ENCODE measurements at regions not wholly inside any gene's neighbourhood (a gene's known extent, or its start where the extent isn't known, plus 50 kb on each side); places are given as distances from the start of the nearest gene placed in this dataset.

- no peak for DNase-seq
- H3K36me3 Mint-ChIP-seq (ENCODE audit: low read depth), result no peaks in the 10 kb centered on the region
- H3K4me1 Mint-ChIP-seq, result no peaks in the 10 kb centered on the region
- no peaks in the 10 kb centered on the region for H3K9me3 Mint-ChIP-seq
- peaks cover 15% of the 10 kb centered on the region for H3K27me3 Mint-ChIP-seq
- no peak overlapping the region for H3K27ac Mint-ChIP-seq
- no peak overlapping the region for H3K4me3 Mint-ChIP-seq
- ATAC-seq, result no peak
These were observed 52.4 kb upstream of the SERINC1 start for GRCh38 chr6:122524056-122524455.

GRCh38 chr6:122530440-122531046 is 58.9 kb upstream of the SERINC1 start:
- no peak overlapping the region for H3K4me3 Mint-ChIP-seq
- H3K27ac Mint-ChIP-seq, result no peak overlapping the region
- no peaks in the 10 kb centered on the region for H3K9me3 Mint-ChIP-seq
- DNase-seq, result peak; percentile 48
- H3K36me3 Mint-ChIP-seq (ENCODE audit: low read depth), result no peaks in the 10 kb centered on the region
- peaks cover 12% of the 10 kb centered on the region for H3K27me3 Mint-ChIP-seq
- peak; percentile 84 for ATAC-seq
- no peaks in the 10 kb centered on the region for H3K4me1 Mint-ChIP-seq

GRCh38 chr6:122548281-122548680 is 61.9 kb upstream of the PKIB start:
- ATAC-seq, result no peak
- Mint-ChIP-seq H3K9me3 (no peaks in the 10 kb centered on the region), H3K4me3 (no peak overlapping the region), H3K27ac (no peak overlapping the region), H3K4me1 (no peaks in the 10 kb centered on the region), H3K36me3 (ENCODE audit: low read depth) (no peaks in the 10 kb centered on the region), H3K27me3 (peaks cover 2% of the 10 kb centered on the region)
- no peak for DNase-seq

- Mint-ChIP-seq H3K27me3 (no peaks in the 10 kb centered on the region), H3K4me3 (no peak overlapping the region), H3K4me1 (no peaks in the 10 kb centered on the region), H3K27ac (no peak overlapping the region), H3K36me3 (ENCODE audit: low read depth) (no peaks in the 10 kb centered on the region), H3K9me3 (no peaks in the 10 kb centered on the region)
- DNase-seq (no peak), ATAC-seq (no peak)
These were observed 61.4 kb upstream of the PKIB start for GRCh38 chr6:122548820-122549219.

DNA sequence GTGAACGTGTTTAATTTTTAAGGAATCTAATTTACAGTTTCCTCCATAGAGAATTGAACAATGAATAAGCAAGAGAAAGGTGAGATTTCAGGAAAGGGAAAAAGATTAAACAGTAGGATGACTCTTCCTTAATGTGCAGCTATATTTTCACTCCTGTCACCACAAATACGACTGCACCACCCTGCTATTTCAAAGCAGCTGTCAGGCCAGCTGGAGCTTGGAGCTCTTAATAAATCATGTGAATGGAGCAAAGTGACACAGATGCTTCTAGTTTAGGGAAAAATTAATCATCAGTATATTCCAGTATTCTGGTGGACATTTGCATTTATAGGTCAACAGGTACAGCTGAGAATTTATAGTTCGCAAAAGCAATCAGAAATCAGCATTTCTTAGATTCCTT is 56.5 kb upstream of the PKIB start:
- DNase-seq (no peak), ATAC-seq (no peak)
- Mint-ChIP-seq H3K9me3 (peaks cover under 1% of the 10 kb centered on the region), H3K4me1 (no peaks in the 10 kb centered on the region), H3K4me3 (no peak overlapping the region), H3K27me3 (no peaks in the 10 kb centered on the region), H3K27ac (no peak overlapping the region), H3K36me3 (ENCODE audit: low read depth) (no peaks in the 10 kb centered on the region)

GRCh38 chr6:122555561-122555960 is 54.6 kb upstream of the PKIB start:
- no peaks in the 10 kb centered on the region for H3K36me3 Mint-ChIP-seq (ENCODE audit: low read depth)
- H3K4me1 Mint-ChIP-seq, result no peaks in the 10 kb centered on the region
- H3K27ac Mint-ChIP-seq, result no peak overlapping the region
- no peak overlapping the region for H3K4me3 Mint-ChIP-seq
- peaks cover 3% of the 10 kb centered on the region for H3K9me3 Mint-ChIP-seq
- no peaks in the 10 kb centered on the region for H3K27me3 Mint-ChIP-seq
- DNase-seq (no peak), ATAC-seq (no peak)

- no peaks in the 10 kb centered on the region for H3K4me1 Mint-ChIP-seq
- ATAC-seq, result no peak
- no peak for DNase-seq
- H3K27me3 Mint-ChIP-seq, result no peaks in the 10 kb centered on the region
- no peak overlapping the region for H3K4me3 Mint-ChIP-seq
- H3K9me3 Mint-ChIP-seq, result peaks cover 22% of the 10 kb centered on the region
- no peaks in the 10 kb centered on the region for H3K36me3 Mint-ChIP-seq (ENCODE audit: low read depth)
- H3K27ac Mint-ChIP-seq, result no peak overlapping the region
These were observed 52.1 kb upstream of the PKIB start for GRCh38 chr6:122558080-122558479.

Measured in activated naive CD8-positive, alpha-beta T cell treated with anti-CD3 and anti-CD28 coated beads, Interleukin-2, amount 50 U/mL, for 24 hours (primary cell).